Fibroblast of skin of abdomen (primary cell): ENCODE measurements at regions not wholly inside any gene's neighbourhood (a gene's known extent, or its start where the extent isn't known, plus 50 kb on each side); places are given as distances from the start of the nearest gene placed in this dataset.

Experiments used
- DNase-seq: peaks from one replicate; pipeline ENCODE4 v3.0.0-alpha.2; 2013

DNA sequence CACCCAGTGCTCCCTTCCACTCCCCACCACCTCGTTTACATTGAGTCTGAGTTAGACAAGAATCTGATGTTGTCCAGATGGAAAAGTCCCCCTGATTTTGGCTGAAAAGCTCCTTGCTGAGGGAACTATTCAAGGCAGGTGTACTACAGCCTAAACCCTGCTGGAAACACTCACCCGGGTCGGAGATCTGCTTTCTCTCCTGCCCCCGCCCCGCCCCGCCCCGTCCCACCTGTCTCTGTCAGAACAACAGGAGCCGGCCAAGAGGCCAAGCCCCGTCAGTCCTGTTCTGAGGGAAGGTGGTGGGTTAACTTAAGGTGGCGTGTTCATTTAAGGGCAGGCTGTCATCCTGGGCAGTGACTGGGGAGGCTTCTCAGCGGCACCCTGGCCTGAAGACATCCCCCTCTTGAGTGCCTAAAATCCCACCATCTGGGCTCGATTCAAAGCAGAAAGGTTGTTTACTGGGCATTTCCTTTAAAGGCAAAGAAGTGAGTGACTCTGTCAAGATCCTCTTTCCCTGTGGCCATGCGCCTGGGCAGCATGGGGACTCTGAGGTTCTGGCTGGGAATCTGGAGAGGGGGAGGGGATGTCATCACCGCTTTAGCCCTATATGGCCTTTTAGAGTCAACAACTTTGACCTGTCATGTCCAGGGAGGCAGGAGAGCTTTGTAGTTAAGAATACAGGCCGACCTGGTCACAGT, 71.1 kb upstream of the NEURL1B start:
- DNase-seq, result no peak

DNA sequence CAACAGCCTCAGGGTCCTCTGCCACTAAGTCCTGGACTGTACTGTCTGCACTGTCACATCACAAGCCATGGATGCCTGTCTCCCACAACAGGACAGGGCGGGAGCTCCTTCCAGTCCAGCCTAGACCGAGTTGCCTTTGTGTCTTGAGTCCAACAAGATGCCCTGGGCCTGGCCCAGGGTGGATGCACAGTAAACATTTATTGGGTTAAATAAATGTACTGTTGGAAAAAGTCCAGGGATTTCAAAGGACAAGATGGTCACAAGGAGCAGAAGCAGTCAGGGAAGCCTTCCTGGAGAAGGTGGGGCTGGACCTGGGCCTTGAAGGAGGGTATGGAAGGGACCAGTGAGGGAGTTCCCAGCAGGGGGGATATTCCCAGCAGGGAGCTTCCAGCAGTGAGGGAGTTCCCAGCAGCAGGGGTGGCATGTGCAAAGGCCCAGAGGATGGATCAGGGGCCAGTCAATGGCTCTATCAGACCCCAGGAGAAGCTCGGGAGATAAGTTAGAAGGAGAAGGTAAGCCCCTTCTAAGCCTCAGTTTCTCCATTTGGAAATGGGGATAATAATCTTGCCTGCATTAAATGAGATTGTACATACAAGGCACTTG, 72.7 kb upstream of the NEURL1B start:
- DNase-seq, result no peak

DNA sequence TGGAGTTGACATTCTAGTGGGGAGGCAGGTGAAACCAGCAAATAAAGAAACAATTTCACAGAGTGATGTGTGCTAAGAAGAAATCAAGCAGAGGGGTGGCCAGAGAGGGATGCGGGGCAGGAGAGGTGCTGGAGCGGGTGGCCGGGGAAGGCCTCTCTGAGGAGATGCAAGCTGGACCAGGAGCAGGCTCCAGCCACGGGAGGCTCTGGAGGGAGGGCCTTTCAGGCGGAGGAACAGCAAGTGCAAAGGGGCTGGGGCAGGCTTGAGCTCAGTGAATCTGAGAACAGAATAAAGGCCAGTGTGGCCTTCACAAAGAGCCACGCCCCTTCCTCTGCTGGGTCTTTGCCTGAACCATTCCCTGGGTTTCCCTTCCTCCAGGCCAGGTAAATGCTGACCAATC, 73.2 kb upstream of the NEURL1B start:
- DNase-seq, result no peak

DNA sequence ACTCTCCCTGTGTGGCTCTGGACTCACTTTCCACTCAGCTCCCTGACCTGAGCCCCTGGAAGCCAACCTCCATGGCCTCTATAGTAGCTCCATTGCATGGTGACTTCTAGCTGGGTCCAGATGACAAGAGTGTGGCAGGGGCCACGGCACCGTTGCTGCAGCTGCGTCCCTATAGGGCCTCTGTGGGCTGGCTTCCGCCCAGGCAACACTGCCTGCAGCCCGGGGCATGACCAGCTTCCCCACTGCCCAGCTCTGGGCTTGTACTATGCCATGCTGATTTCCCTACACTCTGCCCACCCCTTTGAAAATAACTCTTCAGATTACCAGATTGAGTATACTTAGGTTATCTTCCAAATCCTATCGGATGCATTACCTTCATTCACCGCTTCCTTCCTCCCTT, 73.8 kb upstream of the NEURL1B start:
- DNase-seq, result no peak

DNA sequence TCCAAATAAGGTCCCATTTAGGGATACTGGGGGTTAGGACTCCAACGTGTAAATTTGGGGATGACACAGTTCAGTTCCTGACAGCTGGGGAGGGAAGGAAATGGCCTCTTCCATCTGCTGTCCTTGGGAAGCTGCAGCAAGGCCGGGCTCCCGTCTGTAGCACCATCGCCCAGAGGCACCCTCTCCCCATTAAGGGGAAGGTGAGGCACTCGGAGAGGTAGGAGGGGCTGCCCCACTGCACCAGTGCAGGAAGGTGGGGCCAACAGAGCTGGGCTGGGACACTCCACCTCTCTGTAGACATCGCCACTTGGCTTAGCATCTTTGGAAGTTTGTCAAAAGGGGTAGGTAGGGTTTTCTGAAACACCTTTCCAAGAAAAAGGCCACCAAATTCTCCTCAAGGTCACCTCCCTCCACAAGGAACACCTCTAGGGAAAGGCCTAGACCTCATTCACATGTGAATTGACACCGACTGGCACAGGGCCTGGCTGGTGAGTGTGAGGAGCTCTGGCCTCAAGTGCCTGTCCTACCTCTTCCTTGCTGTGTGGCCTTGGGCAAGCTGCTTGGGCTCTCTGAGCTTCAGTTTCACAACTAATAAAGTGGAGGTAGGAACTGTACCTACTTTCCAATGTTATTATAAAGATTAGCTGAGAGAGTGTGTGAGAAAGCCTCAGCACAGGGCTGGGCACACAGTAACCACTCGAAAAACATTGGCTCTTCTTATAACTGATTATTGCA, 75.0 kb upstream of the NEURL1B start:
- DNase-seq, result no peak

DNA sequence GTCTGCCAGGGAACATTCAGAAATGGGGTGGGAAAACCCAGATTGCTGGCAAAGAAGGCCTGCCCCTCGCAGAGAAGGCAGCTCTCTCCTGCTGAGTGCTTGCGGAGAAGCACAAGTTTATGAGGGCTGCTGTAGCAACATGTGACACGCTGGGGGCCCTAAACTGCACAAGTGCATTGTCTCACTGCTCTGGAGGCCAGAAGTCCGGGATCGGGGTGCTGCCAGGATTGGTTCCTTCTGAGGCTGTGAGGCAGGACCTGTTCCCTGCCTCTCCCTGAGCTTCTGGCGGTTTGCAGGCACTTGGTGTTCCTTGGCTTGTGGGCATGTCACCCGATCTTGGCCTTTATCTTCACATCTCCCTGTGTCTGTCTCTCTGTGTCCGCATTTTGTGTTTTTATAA, 75.6 kb upstream of the NEURL1B start:
- no peak for DNase-seq

DNA sequence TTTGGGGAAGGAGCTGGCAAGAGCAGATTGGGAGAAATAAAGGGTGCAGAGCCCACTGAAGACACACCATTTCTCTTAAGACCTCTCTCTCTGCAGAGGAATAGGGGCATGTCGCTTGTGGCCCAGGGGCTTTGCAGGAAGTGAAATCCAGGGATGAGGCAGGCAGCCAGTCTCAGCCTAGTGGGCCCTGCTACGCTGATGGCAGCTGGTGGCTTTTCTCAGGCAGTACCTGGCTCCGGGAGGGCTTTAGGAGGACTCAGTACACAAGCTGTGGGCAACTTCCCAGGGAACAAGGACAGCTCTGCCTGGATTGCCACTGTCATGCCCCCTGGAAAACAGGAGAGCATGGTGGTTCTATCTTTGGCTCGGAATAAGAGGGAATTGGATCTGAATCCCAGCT, 76.2 kb upstream of the NEURL1B start:
- DNase-seq, result no peak

DNA sequence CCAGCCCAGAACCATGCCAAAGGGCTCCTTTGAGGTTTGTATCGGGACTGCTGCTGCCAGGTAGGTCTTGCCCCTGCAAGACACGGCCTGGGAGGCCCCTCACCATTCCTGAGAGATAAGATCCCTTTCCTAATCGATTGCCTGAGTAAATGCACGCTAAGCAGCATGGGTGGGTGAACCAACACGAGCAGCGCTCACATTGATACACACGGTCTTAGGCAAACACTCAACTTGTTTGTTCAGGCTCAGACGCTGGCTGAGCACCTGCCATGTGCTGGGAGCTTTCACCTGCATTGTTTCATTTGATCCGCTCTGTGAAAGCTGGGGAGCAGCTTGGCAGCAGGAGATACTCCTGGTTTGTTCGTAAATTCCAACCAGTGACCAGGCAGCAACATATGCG, 76.9 kb upstream of the NEURL1B start:
- no peak for DNase-seq

DNA sequence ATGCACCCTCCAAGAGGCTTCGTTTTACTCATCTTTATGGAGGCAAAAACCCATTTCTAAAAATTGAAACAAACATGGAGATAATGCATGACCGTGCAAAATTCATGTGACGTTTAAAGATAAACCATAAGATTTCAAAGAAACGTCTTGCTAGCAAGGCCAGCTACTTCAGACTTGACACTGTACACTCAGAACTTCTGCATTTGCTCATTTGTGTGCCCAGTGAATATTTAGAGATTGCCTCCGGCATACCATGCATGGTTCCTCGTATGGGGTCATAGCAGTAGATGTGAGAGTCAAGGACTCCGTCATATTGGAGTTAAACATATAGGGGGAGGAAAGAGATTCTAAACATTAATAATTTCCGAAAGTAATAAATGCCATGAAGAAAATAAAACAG, 78.6 kb upstream of the NEURL1B start:
- no peak for DNase-seq

DNA sequence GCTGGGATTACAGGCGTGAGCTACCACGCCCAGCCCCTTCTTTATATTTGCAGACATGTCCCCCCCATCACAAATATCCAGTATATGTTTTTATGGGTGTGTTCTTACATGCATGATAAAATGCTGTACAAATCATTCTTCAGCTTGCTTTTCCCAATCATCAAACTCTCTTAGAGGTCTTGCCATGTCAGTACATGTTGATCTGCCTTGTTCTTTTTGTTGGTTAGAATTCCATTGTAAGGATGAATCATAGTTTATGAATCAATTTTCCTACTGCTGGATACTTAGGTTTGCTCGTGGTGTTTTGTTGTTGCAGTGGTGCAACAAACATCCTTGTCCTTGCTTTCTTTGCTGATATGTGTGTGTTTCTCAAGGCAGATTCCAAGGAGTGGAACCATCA, 79.9 kb upstream of the NEURL1B start:
- DNase-seq, result no peak

DNA sequence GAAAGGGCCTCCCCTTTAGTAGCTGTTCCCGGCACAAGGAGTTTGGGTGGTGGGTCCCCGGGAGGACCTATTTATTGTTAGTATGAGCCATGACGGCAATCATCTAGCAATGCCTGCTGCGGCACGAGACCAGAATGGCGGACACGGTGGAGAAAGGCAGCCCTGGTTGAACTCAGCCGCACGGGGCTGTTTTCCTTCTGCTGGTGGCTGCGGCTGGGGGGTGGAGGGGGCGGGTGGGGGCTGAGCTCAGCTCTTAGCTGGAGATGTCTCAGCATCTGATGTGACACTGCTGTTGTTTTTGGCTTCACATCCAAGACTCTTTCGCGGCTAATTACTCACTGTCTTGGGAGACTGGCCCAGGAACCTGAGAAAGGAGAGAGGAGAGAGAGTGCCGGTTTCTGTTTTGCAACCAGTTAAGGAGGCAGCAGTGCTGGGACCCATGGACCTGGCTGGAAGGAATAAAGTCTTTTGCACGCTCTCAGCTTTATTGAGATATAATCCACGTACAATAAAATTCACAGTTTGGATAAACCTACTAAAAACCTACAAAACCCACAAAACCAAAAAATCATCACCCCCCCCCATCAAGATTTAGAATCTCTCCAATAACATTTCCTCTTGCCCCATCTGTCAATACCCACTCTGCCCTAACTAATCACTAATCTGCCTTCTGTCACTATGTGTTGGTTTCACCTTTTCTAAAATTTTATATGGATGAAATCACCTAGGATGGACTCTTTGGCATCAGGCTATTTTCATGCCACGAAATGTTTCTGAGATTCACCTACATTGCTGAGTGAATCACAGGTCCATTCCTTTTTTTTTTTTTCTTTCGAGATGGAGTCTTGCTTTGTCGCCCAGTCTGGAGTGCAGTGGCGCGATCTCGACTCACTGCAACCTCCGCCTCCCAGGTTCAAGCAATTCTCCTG, 81.8 kb upstream of the NEURL1B start:
- DNase-seq, result peak; percentile 89

DNA sequence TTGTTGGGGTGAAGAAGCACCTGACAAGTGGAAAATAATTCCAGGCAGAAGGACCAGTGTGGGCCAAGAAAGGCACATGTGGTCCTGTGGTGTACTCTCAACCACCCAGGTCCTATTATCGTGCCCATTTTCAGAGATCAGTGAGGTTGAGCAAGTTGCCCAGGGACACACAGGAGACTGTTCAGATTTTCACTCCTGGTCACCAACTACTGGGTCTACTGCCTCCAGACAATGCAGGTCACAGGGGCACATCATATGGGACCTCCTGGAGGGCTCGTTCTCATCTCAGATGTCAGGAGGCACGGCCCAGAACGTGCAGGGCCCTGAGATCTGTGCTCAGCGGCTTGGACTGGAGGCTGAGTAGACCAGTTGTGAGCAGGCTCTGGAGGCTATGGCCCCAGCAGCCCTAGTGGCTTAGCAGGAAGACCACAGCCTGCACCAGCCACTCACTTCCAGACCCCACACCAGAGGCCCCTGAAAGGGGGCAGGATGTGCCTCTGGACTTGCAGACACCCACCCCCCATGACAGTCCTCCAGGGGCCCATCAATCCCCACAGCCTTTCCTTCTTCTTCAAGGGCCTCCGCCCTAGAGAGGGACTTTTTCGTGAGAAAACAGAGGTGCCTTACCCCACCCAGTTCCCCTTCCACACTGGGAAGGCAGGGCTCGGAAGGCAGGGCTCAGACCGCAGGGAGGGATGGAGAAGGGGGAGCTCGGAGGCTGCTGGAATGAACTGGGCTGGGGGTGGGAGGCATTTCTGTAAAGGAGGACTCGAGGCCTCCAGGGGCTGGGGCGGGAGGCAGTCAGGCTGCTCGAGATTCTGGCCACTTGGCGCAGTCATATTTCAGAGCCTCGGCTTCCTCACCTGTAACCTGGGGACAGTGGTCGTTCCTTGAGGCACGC, 82.7 kb upstream of the NEURL1B start:
- DNase-seq, result no peak

DNA sequence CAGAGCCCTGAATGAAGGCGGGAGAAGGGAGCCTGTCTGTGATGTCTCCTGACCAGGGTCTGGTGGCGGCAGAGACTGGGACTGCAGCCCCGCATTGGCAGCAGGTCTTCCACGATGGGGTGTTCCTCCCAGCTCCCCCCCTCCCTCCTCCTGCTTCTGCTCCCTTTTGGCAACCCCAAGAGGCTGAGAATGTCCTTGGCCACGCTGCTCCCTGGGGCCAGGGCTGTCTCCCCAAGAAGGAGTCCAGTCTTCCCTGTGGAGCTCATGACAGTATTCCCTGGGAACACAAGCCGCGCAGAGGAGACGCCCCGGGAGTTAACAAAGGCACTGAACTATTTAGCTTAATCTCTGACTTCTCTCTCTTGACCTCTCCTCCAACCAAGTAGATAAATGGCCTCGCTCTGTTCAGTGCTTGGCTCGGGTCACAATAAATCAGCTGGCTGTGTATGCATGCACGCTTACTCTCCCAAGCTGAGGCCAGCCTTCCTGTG, 84.0 kb upstream of the NEURL1B start:
- DNase-seq, result no peak

DNA sequence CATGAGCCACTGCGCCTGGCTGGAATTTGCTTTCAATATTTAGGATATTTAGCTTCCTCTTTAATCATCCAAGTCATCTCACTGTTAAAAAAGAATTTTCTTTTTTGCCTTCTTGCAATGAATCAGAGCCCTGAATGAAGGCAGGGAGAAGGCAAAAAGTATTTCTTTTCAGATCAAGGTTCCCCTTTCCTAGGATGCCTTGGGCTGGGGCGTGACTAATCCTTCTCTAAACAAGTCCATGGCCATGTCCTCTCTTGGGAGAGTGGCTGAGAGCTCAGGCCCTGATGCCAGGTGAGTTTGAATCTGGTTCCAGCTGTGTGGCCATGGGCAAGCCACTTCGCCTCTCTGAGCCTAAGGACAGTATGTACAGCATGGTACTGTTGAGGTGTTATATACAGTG, 84.8 kb upstream of the NEURL1B start:
- no peak for DNase-seq

DNA sequence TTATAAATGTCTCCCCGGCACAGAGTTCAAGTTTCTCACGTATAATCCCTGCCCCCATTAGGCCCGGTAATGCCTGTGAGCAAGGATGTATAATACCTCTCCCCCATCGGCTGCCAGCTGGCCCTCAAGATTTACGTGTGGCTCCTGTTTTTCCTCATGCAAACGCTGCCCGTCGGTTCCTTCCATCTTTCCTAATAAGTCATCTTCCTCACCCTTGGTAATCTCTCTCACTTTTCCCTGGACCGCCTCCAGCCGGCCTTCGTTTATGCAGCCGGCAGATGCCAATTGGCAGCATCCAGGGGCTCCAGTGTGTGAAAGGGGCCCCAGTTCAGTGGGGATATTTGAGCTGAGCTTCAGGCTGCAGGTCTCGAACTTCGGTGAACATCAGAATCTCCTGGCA, 86.5 kb upstream of the NEURL1B start:
- no peak for DNase-seq

DNA sequence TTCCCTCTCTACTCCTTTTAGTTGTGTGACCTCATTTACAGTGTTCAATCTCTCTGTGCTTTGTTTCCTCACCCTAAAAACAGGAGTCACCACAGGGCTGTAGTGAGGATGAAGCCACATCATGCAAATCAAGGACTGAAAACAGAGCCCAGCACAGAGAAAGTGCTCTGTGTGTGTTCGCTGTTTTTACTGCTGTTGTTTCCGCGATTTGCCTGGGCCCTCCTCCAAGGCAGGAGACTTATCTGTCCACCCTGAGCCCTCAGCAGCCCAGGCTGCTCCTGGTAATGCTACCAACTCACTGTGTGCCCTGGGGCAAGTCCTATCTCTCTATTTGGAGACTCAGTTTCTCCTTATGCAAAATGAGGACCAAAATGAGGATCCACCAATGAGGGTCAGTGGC, 87.2 kb upstream of the NEURL1B start:
- no peak for DNase-seq

DNA sequence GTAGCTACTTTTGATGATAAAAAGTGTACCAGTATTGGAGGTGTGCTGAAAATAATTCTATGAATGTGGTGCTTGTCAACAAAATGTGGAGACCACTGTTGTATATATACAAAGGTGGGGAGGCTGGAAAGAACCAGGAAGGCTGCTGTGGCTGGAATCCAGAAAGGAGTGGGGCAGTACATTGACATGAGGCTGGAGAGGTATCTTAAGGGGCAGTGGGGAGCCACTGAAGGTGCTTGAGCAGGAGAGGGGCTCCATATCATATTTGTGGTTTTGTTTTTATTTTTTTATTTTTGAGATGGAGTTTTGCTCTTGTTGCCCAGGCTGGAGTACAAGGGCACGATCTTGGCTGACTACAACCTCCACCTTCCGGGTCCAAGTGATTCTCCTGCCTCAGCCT, 87.9 kb upstream of the NEURL1B start:
- no peak for DNase-seq

DNA sequence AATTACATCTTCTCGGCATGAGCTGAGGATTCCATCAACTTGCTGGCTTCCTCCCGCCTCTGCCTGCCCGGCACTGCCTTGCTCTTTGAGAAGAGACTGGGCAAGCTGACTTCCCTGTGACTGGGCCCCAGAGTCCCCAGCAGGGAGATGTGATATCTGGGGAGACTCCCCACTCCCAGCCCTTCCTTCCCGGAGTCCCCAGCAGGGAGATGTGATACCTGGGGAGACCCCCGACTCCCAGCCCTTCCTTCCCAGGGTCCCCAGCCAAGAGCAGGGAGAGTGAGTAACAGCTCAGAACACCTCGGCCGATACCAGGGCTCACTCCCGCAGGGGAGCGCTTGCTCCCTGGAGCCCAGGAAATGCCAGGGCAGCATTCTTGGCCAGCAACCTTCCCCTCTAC, 90.1 kb upstream of the NEURL1B start:
- DNase-seq, result no peak

DNA sequence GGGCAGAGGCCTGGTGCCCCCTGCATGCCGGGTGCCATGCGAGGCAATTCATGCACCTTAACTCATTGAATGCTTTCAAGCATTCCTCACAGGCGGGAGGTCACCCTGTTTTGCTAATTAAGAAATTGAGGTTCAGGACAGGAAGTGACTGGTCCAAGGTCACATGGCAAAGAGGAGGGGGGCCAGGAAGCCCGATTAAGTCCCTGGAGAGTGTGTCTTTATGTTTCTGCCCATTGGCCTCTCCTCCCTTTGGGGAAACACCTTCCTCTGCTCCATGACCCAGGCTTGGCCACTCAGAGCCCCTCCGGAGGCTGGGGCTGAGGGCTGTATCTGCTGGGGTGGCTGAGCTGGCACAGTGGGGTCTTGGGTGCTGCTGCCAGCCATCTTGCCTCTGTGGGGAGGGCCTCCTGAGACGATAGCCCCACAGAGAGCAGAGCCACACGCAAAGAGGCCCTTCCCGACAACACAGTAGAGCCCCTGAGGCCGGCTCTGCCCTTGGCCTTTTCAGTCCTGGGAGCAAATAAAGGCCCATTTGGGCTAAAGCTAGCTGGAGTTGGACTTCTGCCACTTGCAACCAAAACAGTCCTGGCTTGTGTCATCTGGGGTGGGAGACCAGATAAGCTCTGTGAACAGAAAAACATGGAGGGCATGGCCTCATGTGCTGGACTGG, 90.8 kb upstream of the NEURL1B start:
- DNase-seq, result no peak

DNA sequence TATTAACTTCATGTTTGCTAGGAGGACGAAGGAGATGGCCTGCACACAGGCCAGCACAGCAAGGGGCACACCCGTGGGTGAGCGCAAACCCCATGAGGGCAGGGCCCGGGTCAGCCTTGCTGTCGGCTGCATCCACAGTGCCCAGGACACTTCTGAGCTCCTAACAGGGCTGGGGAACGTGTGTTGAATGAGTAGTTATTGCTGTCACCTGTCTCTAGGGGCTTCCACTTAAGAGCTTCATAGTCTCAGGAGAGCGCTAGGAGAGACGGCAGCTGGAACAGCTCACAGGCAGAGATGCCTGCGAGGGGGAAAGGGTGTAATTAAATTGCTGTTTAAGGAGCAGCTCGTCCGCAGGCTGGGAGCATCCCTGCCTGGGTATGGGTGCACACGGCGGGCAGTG, 91.4 kb upstream of the NEURL1B start:
- no peak for DNase-seq

DNA sequence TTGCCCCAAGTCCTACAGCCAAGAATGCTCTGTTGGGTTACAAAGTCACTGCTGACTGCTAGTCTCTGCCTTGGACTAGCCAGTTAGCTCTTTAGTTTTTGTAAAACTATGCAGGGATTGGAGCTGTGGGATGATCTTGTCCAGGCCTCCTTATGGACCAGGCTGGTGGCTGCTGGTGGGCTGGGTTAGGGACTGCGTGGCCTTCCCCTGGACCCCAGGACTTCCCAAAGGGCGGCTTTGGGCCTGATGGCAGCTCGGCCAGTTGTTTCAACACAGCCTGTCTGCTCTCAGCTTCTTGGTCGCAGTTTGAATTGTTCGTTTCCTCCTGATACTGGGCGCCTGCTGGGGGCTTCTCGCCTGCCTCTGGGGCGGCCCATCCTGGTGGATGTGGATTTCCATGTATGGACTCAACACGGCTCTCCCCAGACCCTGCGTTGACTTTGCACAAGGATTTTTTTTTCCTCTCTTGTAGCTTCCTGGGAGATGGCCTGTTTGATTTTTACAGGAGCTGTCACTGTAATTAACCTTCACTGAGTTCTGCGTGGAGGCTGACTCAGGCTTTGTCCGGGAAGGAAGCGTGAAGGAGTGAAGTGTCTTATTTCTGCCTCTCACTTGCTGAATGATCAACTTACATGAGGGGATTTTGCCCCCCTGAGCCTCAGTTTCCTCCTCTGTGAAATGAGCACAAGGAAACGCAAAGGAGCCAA, 91.9 kb upstream of the NEURL1B start:
- DNase-seq, result no peak
